ENCODE measurements at regions not wholly inside any gene's neighbourhood (a gene's known extent, or its start where the extent isn't known, plus 50 kb on each side); places are given as distances from the start of the nearest gene placed in this dataset.

GRCh38 chr10:107476408-107476807 is 311.9 kb upstream of the SORCS1 start:
- Mint-ChIP-seq H3K36me3 (ENCODE audit: insufficient read depth, unreplicated experiment) (no peaks in the 10 kb centered on the region), H3K4me1 (ENCODE audit: low read depth, unreplicated experiment) (no peaks in the 10 kb centered on the region), H3K27me3 (ENCODE audit: insufficient read depth, unreplicated experiment) (no peaks in the 10 kb centered on the region), H3K9me3 (ENCODE audit: unreplicated experiment) (no peaks in the 10 kb centered on the region), H3K27ac (ENCODE audit: unreplicated experiment) (no peak overlapping the region), H3K4me3 (ENCODE audit: unreplicated experiment) (no peak overlapping the region)
- no peaks in the 10 kb centered on the region for H3K36me3 ChIP-seq (ENCODE audit: control insufficient read depth, insufficient read depth, low read length)
- H3K27me3 ChIP-seq (replicated peaks; ENCODE audit: control insufficient read depth, insufficient read depth, low read length) = no peaks in the 10 kb centered on the region
- BruUV-seq (replicated peaks) = no TSS peak
- ChIA-PET POLR2A (no interaction called here), CTCF (no interaction called here)
- no peaks in the 10 kb centered on the region for H3K4me1 ChIP-seq
- TF ChIP-seq, protein P1, sequence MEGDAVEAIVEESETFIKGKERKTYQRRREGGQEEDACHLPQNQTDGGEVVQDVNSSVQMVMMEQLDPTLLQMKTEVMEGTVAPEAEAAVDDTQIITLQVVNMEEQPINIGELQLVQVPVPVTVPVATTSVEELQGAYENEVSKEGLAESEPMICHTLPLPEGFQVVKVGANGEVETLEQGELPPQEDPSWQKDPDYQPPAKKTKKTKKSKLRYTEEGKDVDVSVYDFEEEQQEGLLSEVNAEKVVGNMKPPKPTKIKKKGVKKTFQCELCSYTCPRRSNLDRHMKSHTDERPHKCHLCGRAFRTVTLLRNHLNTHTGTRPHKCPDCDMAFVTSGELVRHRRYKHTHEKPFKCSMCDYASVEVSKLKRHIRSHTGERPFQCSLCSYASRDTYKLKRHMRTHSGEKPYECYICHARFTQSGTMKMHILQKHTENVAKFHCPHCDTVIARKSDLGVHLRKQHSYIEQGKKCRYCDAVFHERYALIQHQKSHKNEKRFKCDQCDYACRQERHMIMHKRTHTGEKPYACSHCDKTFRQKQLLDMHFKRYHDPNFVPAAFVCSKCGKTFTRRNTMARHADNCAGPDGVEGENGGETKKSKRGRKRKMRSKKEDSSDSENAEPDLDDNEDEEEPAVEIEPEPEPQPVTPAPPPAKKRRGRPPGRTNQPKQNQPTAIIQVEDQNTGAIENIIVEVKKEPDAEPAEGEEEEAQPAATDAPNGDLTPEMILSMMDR (IDR thresholded peaks at IDR 0.05; ENCODE audit: insufficient read depth in 1 of 2, low read depth in 1 of 2, low read length in 1 of 2, severe bottlenecking in 1 of 2, unreplicated experiment in 1 of 2) = no peak
- no peak for DNase-seq
- H3K4me3 ChIP-seq (ENCODE audit: low read depth, low read length) = no peak overlapping the region
- intact Hi-C loops (cut with micrococcal nuclease; ENCODE audit: unreplicated experiment) = no loop called here
- H3K9me3 ChIP-seq = 0 out of 2 replicates have a peak, but pooled peaks cover 2% of the 10 kb centered on the region

DNA sequence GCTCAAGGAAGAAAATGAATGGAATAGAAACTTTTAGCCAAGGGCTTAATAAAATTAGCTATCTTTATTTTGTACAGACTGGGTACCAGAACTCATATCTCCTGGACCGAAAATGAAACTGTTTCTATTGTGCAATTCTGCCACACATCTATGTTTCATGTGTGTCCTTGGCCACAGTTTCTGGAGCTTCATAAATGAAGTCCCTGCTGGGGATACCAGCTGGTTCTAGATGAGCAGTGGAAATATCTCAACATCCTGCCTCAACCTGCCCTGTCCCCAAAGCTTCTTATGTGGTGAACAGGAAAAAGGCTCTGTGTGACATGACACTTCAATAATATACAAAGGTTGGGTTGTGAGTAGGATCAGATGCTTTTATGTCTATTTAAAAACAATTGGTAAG is 310.1 kb upstream of the SORCS1 start:
- intact Hi-C loops (cut with micrococcal nuclease; ENCODE audit: unreplicated experiment) = no loop called here
- CTCF ChIA-PET = no interaction called here

GRCh38 chr10:107473225-107473624 is 308.7 kb upstream of the SORCS1 start:
- no peak overlapping the region for H3K27ac Mint-ChIP-seq (ENCODE audit: unreplicated experiment)
- no peaks in the 10 kb centered on the region for H3K4me1 Mint-ChIP-seq (ENCODE audit: low read depth, unreplicated experiment)
- no peak overlapping the region for H3K4me3 Mint-ChIP-seq (ENCODE audit: unreplicated experiment)
- H3K9me3 Mint-ChIP-seq (ENCODE audit: unreplicated experiment) = no peaks in the 10 kb centered on the region
- no peaks in the 10 kb centered on the region for H3K27me3 Mint-ChIP-seq (ENCODE audit: insufficient read depth, unreplicated experiment)
- DNase-seq = no peak
- Histone ChIP-seq H3K4me3 (ENCODE audit: low read depth, low read length) (no peak overlapping the region), H3K9me3 (no peaks in the 10 kb centered on the region), H3K27me3 (replicated peaks; ENCODE audit: control insufficient read depth, insufficient read depth, low read length) (no peaks in the 10 kb centered on the region), H3K4me1 (no peaks in the 10 kb centered on the region), H3K36me3 (ENCODE audit: control insufficient read depth, insufficient read depth, low read length) (no peaks in the 10 kb centered on the region)
- no TSS peak for BruUV-seq (replicated peaks)
- H3K36me3 Mint-ChIP-seq (ENCODE audit: insufficient read depth, unreplicated experiment) = no peaks in the 10 kb centered on the region
- intact Hi-C loops (cut with micrococcal nuclease; ENCODE audit: unreplicated experiment) = no loop called here
- ChIA-PET POLR2A (no interaction called here), CTCF (no interaction called here)
- TF ChIP-seq, protein P1 (IDR thresholded peaks at IDR 0.05; ENCODE audit: insufficient read depth in 1 of 2, low read depth in 1 of 2, low read length in 1 of 2, severe bottlenecking in 1 of 2, unreplicated experiment in 1 of 2) = no peak

More for the DNA sequence above, 310.1 kb upstream of the SORCS1 start:
- Mint-ChIP-seq H3K4me1 (ENCODE audit: low read depth, unreplicated experiment) (no peaks in the 10 kb centered on the region), H3K4me3 (ENCODE audit: unreplicated experiment) (no peak overlapping the region), H3K27me3 (ENCODE audit: insufficient read depth, unreplicated experiment) (no peaks in the 10 kb centered on the region), H3K36me3 (ENCODE audit: insufficient read depth, unreplicated experiment) (no peaks in the 10 kb centered on the region), H3K9me3 (ENCODE audit: unreplicated experiment) (no peaks in the 10 kb centered on the region), H3K27ac (ENCODE audit: unreplicated experiment) (no peak overlapping the region)
- TF ChIP-seq, protein P1 (IDR thresholded peaks at IDR 0.05; ENCODE audit: insufficient read depth in 1 of 2, low read depth in 1 of 2, low read length in 1 of 2, severe bottlenecking in 1 of 2, unreplicated experiment in 1 of 2) = no peak
- H3K27me3 ChIP-seq (replicated peaks; ENCODE audit: control insufficient read depth, insufficient read depth, low read length) = no peaks in the 10 kb centered on the region
- H3K4me3 ChIP-seq (ENCODE audit: low read depth, low read length) = no peak overlapping the region
- no peaks in the 10 kb centered on the region for H3K4me1 ChIP-seq
- no TSS peak for BruUV-seq (replicated peaks)
- no peak for DNase-seq
- 0 out of 2 replicates have a peak, but pooled peaks cover 2% of the 10 kb centered on the region for H3K9me3 ChIP-seq
- POLR2A ChIA-PET = no interaction called here
- H3K36me3 ChIP-seq (ENCODE audit: control insufficient read depth, insufficient read depth, low read length) = no peaks in the 10 kb centered on the region
